Heart left ventricle (tissue), 13 donors: ENCODE measurements at regions not wholly inside any gene's neighbourhood (a gene's known extent, or its start where the extent isn't known, plus 50 kb on each side); places are given as distances from the start of the nearest gene placed in this dataset.
"Not testable (repeated sequence)": the region's sequence is repeated elsewhere in the genome, so short reads cannot be mapped to it uniquely, and the experiment has no call there.

Experiments
- CTCF ChIP-seq, 12 donors: fragments of 200-600 bp; sonication (generic) in 4 of 12; IDR thresholded peaks; one replicate each; pipeline versions ENCODE4 v1.5.0 to v1.8.0; 2018 to 2022; ENCODE audit warnings: antibody characterized with exemption in 12 of 12, mild to moderate bottlenecking in 5 of 12
- POLR2A ChIP-seq, 2 donors: fragments of 450-650 bp; IDR thresholded peaks; one replicate each; pipeline ENCODE4 v1.6.1; 2017; ENCODE audit warnings: antibody characterized with exemption in 2 of 2, mild to moderate bottlenecking in 2 of 2, moderate library complexity in 2 of 2
- donor health status: ischemic (EF 13 %, LVEDD 7.1; RV severe dilation, severe dysfunction).
- donor health status: DM: no; HTN: yes; CAD: no.
- donor health status: DM: no; HTN: no; CAD: no.
- donor health status: ischemic (EF 25% LVEDD 6.9; RV normal size, moderate dysfunction).
- donor health status: ischemic (EF 25% LVEDD 5.7; RV mildly dilated, moderate dysfunction).
- donor health status: ischemic (EF 35%, LVEDD 5.7; RV mildly dilated, moderate dysfunction).
- donor health status: nonischemic (EF 11% LVEDD 7.7; RV severe dilation, severe dysfunction).
- donor health status: DM: yes; HTN: yes; CAD: no.
- donor health status: PGD.
- donor health status: ischemic (EF 29% LVEDD 5.4; RV normal size, mild dysfunction).
- donor health status: nonischemic (EF 23%, LVEDD 6.1; RV moderate dilation, normal function).

DNA sequence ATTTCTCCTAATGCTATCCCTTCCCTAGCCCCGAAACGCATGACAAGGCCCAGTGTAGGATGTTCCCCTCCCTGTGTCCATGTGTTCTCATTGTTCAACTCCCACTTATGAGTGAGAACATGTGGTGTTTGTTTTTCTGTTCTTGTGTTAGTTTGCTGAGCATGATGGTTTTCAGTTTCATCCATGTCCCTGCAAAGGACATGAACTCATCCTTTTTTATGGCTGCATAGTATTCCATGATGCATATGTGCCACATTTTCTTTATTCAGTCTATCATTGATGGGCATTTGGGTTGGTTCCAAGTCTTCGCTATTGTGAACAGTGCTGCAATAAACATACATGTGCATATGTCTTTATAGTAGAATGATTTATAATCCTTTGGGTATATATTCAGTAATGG, 490.3 kb downstream of the KLHL4 start:
- not testable (repeated sequence) for TF ChIP-seq CTCF, POLR2A (IDR thresholded peaks at IDR 0.05)
